DMS153 treated with DMSO at 0.1 percent for 48 hours (cell line): ENCODE measurements at regions not wholly inside any gene's neighbourhood (a gene's known extent, or its start where the extent isn't known, plus 50 kb on each side); places are given as distances from the start of the nearest gene placed in this dataset.
A peak's percentile ranks its signal among the peaks of the same experiment; 100 is the strongest.

Experiments used
- DNase-seq: peaks from one replicate; lab custom pipeline; 2025; ENCODE audit not compliant: unreplicated experiment; lab: John Stamatoyannopoulos, UW

- DNase-seq: no peak
Measured at GRCh38 chr18:71597219-71597618, 946.9 kb downstream of the CBLN2 start.

GRCh38 chr18:71583252-71583651 is 960.9 kb downstream of the CBLN2 start:
- DNase-seq: no peak

- DNase-seq: no peak
Measured at GRCh38 chr18:71554686-71555085, 989.5 kb downstream of the CBLN2 start.

GRCh38 chr18:71541643-71542042 is 1002.5 kb downstream of the CBLN2 start:
- no peak for DNase-seq

GRCh38 chr18:71529703-71530303 is 1014.3 kb downstream of the CBLN2 start:
- DNase-seq: no peak

DNA sequence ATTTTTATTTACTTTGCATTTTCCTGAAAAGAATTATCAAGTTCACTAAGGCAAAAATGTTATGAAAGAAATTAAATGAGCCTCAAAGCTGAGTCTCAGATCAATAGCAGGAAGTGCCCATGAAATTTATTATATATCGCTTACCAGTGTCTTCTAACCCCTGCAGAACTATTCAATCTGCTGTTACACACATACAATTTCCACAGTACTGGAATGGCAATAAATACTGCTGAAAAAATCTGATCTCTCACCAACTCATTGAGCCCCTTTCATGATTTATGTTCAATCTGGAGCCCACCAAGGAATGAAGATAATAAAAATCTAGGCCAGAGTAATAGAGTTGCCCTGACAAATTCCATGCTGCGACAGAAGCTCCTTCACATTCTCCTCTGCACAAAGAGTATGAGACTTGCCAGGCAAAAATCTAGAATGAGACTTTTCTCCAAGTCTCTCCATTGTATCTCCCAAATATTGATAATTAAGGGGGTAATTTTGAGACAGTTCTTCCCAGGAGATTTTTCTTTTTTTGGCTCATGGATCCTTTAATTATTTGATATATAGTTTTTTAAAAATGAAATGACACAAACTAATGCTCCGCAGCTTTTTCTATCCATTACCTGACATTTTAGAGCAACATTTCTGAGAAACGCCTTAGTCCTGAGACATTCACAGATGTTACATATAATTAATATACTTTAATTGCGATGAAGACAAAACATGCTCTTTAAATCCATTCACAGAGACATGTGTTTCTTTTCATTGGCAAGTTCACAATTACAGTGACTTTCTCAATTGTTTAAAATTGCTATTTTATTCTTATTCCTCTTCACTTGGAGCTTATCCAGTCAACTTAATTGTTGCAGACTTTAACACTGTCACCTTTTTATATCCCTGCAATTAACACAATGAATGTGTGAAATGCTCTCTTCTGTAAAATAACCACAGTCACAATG is 1020.4 kb downstream of the CBLN2 start:
- no peak for DNase-seq

DNA sequence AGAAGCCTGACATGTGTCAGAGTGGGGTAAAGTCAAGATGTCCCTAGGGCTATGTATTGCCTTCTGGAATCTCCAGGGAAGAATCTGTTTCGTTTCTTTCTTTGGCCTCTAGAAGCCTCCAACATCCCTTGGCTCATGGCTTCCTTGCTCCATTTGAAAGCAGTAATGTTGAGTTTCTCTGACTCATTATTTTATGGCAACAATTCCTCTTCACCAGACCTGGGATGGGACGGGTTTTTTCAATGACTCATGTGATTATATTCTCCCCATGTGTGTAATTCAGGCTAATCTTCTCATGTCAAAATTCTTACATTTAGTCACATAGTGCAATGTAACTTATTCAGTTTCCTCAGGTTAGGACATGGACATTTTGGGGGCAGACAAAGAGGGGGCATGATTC is 1038.6 kb downstream of the CBLN2 start:
- DNase-seq: no peak

DNA sequence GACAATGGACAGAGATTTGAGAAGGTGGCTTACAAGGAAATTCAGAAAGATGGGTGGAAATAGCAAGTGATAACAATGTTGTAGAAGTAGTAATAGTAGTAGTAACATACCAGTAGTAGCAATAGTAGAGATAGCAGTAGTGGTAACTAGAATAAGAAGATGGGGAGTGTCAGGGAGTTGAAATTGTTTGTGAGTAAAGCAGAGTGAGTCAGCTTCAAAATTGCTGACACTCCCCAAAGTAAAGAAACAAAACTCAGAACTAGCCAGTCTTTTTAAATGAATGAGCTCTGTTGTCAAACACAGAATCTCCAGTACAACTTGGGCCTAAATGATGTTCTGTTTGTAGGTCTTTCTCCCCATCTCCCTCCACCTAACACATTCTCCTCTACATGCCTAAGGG is 1040.9 kb downstream of the CBLN2 start:
- DNase-seq: no peak

DNA sequence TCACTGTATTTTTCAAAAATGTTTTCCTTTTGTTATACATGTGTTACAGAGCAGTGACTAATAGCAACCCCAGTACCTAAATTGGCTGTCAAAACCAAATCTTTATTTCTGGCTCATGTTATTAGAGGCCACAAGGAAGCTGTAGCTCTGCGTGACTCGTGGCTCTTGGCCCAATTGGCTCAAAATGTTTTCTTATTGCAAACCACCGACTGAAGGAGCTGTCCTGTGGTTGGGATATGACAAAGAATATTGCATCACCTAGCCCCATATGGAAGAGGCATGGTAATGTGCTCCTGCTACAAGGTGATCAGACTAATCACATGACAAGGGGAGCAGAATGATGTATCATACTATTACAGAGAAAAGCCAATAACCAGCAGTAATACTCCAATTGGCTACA is 1058.5 kb downstream of the CBLN2 start:
- DNase-seq: no peak

GRCh38 chr18:71471963-71472725 is 1072.0 kb downstream of the CBLN2 start:
- no peak for DNase-seq

GRCh38 chr18:71456206-71456605 is 1087.9 kb downstream of the CBLN2 start:
- DNase-seq: no peak

GRCh38 chr18:71450257-71450656 is 1093.9 kb downstream of the CBLN2 start:
- DNase-seq: no peak

DNA sequence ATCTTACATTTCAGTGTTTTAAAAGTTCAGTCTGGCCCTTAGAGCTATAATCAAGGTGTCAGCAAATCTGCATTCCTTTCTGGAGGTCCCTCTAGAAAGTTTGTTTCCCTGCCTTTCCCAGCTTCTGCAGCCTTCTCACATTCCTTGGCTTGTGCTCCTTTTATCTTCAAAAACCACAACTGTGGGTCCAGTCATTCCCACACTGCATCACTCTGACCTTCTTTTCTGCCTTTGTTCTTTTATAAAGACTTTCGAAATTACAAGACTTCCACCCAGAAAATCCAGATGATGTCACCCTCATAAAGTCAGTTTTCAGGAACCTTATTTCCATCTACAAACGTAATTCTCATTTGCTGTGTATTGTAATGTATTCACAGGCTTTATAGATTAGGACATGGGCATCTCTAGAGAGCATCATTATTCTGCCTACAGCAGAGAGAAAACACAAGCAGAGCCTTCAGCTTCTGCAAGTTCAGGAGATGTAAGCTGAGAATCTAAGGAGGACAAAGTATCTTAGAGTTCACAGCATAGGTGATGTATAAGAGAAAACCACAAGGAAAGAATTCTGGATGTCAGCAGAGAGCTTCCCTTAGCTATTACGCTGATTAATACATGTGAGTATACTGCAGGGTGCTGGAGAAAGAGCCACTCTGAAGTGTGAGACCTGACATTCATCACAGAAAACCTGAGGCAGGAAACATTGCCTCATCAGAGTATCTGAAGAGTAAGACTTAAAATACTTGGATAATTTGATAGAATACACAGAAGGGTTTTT is 1100.2 kb downstream of the CBLN2 start:
- no peak for DNase-seq

GRCh38 chr18:71442731-71443141 is 1101.4 kb downstream of the CBLN2 start:
- peak; percentile 36 for DNase-seq

GRCh38 chr18:71441156-71441555 is 1103.0 kb downstream of the CBLN2 start:
- DNase-seq: no peak

GRCh38 chr18:71437511-71437910 is 1106.6 kb downstream of the CBLN2 start:
- DNase-seq: no peak

DNA sequence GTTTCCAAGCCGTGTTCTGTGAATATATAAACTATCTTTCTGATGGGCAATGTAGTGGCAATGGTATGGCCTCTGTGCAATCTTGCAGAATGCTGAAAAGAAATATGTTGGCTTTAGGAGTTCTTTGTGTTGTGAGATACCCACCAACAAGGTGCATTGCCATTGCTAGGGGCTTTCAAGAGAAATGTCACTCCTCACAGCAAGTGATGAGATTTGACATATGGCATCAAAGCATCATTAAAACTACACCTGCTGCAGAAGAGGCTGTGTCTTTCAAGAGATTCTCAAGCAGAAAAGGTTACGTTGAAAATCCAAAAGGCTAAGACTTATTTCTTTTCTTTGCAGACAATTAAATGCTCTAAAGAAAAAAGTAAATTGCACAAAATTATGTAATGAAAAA is 1110.8 kb downstream of the CBLN2 start:
- no peak for DNase-seq

DNA sequence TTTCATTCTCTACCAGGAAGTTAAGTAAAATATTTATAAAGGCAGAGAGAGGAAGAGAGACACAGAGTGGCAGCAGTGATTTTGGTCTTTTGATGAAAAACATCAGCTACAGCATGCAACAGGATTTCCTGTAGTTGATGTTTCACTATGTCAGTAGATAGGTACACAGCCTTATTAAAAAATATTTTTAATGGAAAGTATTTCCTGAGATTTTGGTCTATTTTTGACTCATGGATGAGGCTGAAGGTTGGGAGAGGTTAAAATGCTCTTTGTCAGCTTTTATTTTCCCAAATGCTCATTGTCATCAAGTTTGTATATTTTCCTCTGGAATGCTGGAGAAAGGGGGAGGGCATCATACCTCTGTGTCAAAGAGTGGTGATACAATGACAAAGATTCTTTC is 1112.5 kb downstream of the CBLN2 start:
- no peak for DNase-seq

GRCh38 chr18:71431171-71431570 is 1113.0 kb downstream of the CBLN2 start:
- no peak for DNase-seq

- no peak for DNase-seq
Measured at GRCh38 chr18:71426441-71426840, 1117.7 kb downstream of the CBLN2 start.
